ENCODE measurements at regions not wholly inside any gene's neighbourhood (a gene's known extent, or its start where the extent isn't known, plus 50 kb on each side); places are given as distances from the start of the nearest gene placed in this dataset.

- TF ChIP-seq, protein P1, sequence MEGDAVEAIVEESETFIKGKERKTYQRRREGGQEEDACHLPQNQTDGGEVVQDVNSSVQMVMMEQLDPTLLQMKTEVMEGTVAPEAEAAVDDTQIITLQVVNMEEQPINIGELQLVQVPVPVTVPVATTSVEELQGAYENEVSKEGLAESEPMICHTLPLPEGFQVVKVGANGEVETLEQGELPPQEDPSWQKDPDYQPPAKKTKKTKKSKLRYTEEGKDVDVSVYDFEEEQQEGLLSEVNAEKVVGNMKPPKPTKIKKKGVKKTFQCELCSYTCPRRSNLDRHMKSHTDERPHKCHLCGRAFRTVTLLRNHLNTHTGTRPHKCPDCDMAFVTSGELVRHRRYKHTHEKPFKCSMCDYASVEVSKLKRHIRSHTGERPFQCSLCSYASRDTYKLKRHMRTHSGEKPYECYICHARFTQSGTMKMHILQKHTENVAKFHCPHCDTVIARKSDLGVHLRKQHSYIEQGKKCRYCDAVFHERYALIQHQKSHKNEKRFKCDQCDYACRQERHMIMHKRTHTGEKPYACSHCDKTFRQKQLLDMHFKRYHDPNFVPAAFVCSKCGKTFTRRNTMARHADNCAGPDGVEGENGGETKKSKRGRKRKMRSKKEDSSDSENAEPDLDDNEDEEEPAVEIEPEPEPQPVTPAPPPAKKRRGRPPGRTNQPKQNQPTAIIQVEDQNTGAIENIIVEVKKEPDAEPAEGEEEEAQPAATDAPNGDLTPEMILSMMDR (IDR thresholded peaks at IDR 0.05), result no peak
- TF ChIP-seq POLR2AphosphoS5 (IDR thresholded peaks at IDR 0.05) (no peak), EP300 (IDR thresholded peaks at IDR 0.05; ENCODE audit: low read depth) (no peak)
These were observed 341.8 kb upstream of the SMARCA2 start for GRCh38 chr9:1673300-1673699.

All from transverse colon (tissue), 4 donors.